CD8-positive, alpha-beta memory T cell (primary cell): ENCODE measurements at regions not wholly inside any gene's neighbourhood (a gene's known extent, or its start where the extent isn't known, plus 50 kb on each side); places are given as distances from the start of the nearest gene placed in this dataset.

ENCODE experiments used
- CTCF ChIA-PET: fragments of 350-600 bp; sonication (Branson Sonifier 250); formaldehyde crosslinking; loops from one replicate; lab custom pipeline; 2021; ENCODE audit warnings: antibody characterized with exemption; lab: Charles Lee
- POLR2A ChIA-PET: fragments of 350-600 bp; sonication (Branson Sonifier 250); formaldehyde crosslinking; loops from one replicate; lab custom pipeline; 2021; ENCODE audit warnings: antibody characterized with exemption; lab: Charles Lee
- DNase-seq, 5 donors: peaks; one replicate each; pipeline versions ENCODE4 v3.0.0 to v3.0.0-alpha.2; 2020 to 2022; ENCODE audit warnings: mixed read lengths in 1 of 5
- H3K27ac ChIP-seq: one replicate; pipeline ENCODE4 v1.7.0; 2013; ENCODE audit warnings: low read depth, mild to moderate bottlenecking, low read length, moderate library complexity
- H3K27me3 ChIP-seq: 2 replicates; pipeline ENCODE4 v1.7.0; 2013; ENCODE audit warnings: low read length, mild to moderate bottlenecking; ENCODE audit not compliant: insufficient read depth, poor library complexity, severe bottlenecking
- H3K36me3 ChIP-seq: 2 replicates; pipeline ENCODE4 v1.7.0; 2013; ENCODE audit warnings: mild to moderate bottlenecking, low read length, moderate library complexity; ENCODE audit not compliant: insufficient read depth
- H3K4me1 ChIP-seq: 2 replicates; pipeline ENCODE4 v1.7.0; 2013; ENCODE audit warnings: mild to moderate bottlenecking, low read length, moderate library complexity; ENCODE audit not compliant: insufficient read depth
- H3K4me3 ChIP-seq: 2 replicates; pipeline ENCODE4 v1.7.0; 2013; ENCODE audit warnings: mild to moderate bottlenecking, low read length
- H3K9me3 ChIP-seq: 2 replicates; pipeline ENCODE4 v1.7.0; 2013; ENCODE audit warnings: mild to moderate bottlenecking, low read length
- H3K27ac Mint-ChIP-seq, 8 donors: one replicate each; pipeline ENCODE4 v1.8.0; 2020 to 2021; ENCODE audit warnings: mixed read lengths in 8 of 8, mild to moderate bottlenecking in 6 of 8, inconsistent platforms in 3 of 8, moderate library complexity in 3 of 8
- H3K27me3 Mint-ChIP-seq, 2 donors: one replicate each; pipeline ENCODE4 v1.8.0; 2020 to 2021; ENCODE audit warnings: mixed read lengths in 2 of 2, mild to moderate bottlenecking in 1 of 2, moderate library complexity in 1 of 2
- H3K36me3 Mint-ChIP-seq, 3 donors: one replicate each; pipeline ENCODE4 v1.8.0; 2020 to 2021; ENCODE audit warnings: mixed read lengths in 3 of 3, inconsistent platforms in 1 of 3, mild to moderate bottlenecking in 1 of 3
- H3K4me1 Mint-ChIP-seq, 3 donors: one replicate each; pipeline ENCODE4 v1.8.0; 2020 to 2021; ENCODE audit warnings: mixed read lengths in 3 of 3, inconsistent platforms in 1 of 3, mild to moderate bottlenecking in 1 of 3
- H3K4me3 Mint-ChIP-seq, 7 donors: one replicate each; pipeline ENCODE4 v1.8.0; 2020 to 2021; ENCODE audit warnings: mixed read lengths in 7 of 7, mild to moderate bottlenecking in 6 of 7, moderate library complexity in 4 of 7, inconsistent platforms in 2 of 7
- H3K9me3 Mint-ChIP-seq, 5 donors: one replicate each; pipeline ENCODE4 v1.8.0; 2020 to 2022; ENCODE audit warnings: mixed read lengths in 5 of 5, mild to moderate bottlenecking in 3 of 5, moderate library complexity in 2 of 5, inconsistent platforms in 1 of 5

DNA sequence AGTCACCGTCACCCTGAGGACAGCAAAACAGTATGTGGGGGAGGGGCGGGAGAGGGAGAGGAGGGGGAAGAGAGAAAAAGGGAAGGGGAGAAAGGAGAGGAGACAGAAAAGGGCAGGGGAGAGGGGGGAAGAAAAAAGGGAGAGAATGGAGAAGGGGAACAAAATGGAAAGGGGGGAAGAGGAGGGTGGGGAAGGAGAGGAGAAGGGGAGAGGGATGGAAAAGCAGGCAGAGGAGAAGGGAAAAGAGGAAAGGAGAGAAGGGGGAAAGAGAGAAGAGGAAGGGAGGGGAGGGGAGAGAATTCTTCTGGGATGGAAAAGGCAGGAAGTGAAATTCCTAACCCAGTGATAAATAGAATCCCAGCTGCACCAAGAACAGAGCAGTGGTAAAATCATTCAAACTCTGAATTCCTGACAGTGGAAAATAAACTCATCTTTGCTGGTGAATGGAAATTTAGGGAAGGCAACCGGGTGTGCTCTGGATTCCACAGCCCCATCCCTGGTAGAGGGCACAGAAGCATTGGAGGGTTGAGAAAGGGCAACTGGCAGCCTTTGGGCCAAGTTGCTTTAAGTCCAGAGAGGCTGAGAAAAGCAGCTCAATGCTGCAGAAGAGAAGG is 244.2 kb downstream of the BCOR start:
- H3K27ac Mint-ChIP-seq: peak overlapping the region; percentile 89 to 99 (median 98)
- no peak overlapping the region for H3K27ac ChIP-seq
- peaks cover 1 to 4% (median 3%) of the 10 kb centered on the region in 3 donors for H3K36me3 Mint-ChIP-seq
- no peaks in the 10 kb centered on the region for H3K36me3 ChIP-seq
- H3K9me3 Mint-ChIP-seq: no peaks in the 10 kb centered on the region
- H3K4me3 ChIP-seq: no peak overlapping the region
- ChIA-PET CTCF (interaction anchor here (1.2 kb wide), 1 partner anchor 9 kb away, joined by 3 read pairs; no protein-coding TSS in a partner anchor), POLR2A (interaction anchor here (2.6 kb wide), 1 partner anchor 323 kb away, joined by 15 read pairs; no protein-coding TSS in a partner anchor)
- no peaks in the 10 kb centered on the region for H3K27me3 Mint-ChIP-seq
- DNase-seq: no peak
- H3K4me1 Mint-ChIP-seq: peaks cover 47 to 75% (median 67%) of the 10 kb centered on the region in 3 donors
- peaks cover 44% of the 10 kb centered on the region for H3K4me1 ChIP-seq
- no peaks in the 10 kb centered on the region for H3K27me3 ChIP-seq
- H3K4me3 Mint-ChIP-seq: peak overlapping the region; percentile 46 to 87 (median 76)
- no peaks in the 10 kb centered on the region for H3K9me3 ChIP-seq

DNA sequence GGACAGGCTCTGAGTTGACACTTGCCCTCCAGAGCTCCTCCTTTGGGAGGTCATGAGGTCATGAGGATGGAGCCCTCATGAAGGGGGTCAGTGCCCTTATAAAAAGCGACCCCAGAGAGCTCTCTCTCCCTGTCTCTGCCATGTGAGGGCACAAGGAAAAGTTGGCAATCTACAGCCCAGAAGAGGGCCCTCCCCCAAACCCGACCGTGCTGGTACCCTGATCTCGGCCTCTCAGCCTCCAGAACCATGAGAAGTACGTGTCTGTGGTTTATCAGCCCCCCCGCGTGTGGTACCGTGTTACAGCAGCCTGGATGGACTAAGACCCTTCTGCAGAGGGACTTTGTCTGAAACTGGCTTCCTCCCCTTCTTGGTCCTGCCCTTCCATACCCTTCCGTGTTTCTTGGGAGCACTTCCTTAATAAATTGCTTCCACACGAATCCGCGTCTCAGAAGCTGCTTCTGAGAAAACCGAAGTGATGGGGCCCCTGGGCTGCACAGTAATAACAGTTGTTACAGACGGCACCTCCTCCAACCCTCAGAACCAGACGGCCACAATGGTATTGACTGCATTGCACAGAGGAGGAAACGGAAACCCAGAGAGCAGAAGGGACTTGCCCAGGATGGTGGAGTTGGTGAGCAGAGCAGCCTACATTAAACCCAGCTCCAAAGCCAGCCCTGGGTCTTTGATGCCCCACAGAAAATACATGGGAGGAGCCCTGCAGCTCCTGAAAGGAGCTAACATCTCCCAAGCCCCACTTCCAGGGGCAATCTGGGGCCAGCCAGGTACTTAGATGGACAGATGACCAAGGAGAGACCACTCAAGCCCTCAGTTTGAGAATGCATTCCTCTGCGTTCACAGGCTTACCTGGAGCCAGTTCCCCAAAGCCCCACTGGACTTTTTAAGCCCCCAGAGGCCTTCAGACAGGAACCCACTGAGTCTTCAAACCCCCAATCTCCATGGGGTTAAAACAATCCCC is 242.7 kb downstream of the BCOR start:
- Mint-ChIP-seq H3K4me1 (peaks cover 48 to 82% (median 73%) of the 10 kb centered on the region in 3 donors), H3K4me3 (peak overlapping the region; percentile 14 to 89 (median 84)), H3K27ac (peak overlapping the region; percentile 91 to 99 (median 98)), H3K9me3 (no peaks in the 10 kb centered on the region), H3K36me3 (peaks cover 0 to under 1% (median 0%) of the 10 kb centered on the region in 3 donors), H3K27me3 (no peaks in the 10 kb centered on the region)
- Histone ChIP-seq H3K4me1 (peaks cover 47% of the 10 kb centered on the region), H3K36me3 (no peaks in the 10 kb centered on the region), H3K27ac (peak overlapping the region; percentile 96), H3K27me3 (no peaks in the 10 kb centered on the region), H3K4me3 (peak overlapping the region; percentile 71), H3K9me3 (no peaks in the 10 kb centered on the region)
- peak; percentile 62 to 89 (median 76) for DNase-seq
- POLR2A ChIA-PET: interaction anchor here (0.7 to 2.6 kb wide), 8 partner anchors 15 to 322 kb away, joined by 3 to 15 read pairs (median 4); partner anchors contain the start of gene BCOR
- CTCF ChIA-PET: interaction anchor here (0.7 to 1.2 kb wide), 4 partner anchors 10 to 41 kb away, joined by 3 to 4 read pairs (median 3); no protein-coding TSS in a partner anchor

DNA sequence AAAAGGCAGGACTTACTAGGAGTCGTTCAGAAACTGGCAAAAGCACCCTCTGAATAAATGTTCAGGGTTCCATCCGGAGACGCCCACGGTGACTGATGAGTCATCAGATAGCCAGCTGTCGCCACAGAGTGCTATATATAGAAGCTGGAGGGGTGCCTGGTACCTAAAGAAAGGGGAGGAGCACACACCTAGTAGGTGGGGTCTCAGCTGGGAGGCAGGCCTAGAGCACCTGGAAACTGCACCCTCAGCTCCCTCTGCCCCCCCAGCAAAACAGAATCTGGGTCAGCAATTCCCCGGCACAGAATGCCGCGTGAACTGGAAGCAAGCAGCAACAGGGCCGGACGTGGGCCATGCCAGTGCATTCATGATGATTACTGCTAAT is 242.0 kb downstream of the BCOR start:
- ChIA-PET POLR2A (interaction anchor here (1.3 to 2.6 kb wide), 6 partner anchors 15 to 321 kb away, joined by 3 to 15 read pairs (median 6); partner anchors contain the start of gene BCOR), CTCF (interaction anchor here (1.2 kb wide), 1 partner anchor 11 kb away, joined by 3 read pairs; no protein-coding TSS in a partner anchor)
- H3K4me1 ChIP-seq: peaks cover 51% of the 10 kb centered on the region
- Mint-ChIP-seq H3K9me3 (no peaks in the 10 kb centered on the region), H3K27ac (peak overlapping the region; percentile 91 to 99 (median 98)), H3K27me3 (no peaks in the 10 kb centered on the region), H3K4me3 (peak overlapping the region; percentile 14 to 89 (median 84)), H3K36me3 (no peaks in the 10 kb centered on the region), H3K4me1 (peaks cover 49 to 82% (median 73%) of the 10 kb centered on the region in 3 donors)
- H3K9me3 ChIP-seq: no peaks in the 10 kb centered on the region
- DNase-seq: peak; percentile 51 to 90 (median 68)
- H3K27ac ChIP-seq: peak overlapping the region; percentile 96
- peak overlapping the region; percentile 71 for H3K4me3 ChIP-seq
- H3K27me3 ChIP-seq: no peaks in the 10 kb centered on the region
- no peaks in the 10 kb centered on the region for H3K36me3 ChIP-seq

DNA sequence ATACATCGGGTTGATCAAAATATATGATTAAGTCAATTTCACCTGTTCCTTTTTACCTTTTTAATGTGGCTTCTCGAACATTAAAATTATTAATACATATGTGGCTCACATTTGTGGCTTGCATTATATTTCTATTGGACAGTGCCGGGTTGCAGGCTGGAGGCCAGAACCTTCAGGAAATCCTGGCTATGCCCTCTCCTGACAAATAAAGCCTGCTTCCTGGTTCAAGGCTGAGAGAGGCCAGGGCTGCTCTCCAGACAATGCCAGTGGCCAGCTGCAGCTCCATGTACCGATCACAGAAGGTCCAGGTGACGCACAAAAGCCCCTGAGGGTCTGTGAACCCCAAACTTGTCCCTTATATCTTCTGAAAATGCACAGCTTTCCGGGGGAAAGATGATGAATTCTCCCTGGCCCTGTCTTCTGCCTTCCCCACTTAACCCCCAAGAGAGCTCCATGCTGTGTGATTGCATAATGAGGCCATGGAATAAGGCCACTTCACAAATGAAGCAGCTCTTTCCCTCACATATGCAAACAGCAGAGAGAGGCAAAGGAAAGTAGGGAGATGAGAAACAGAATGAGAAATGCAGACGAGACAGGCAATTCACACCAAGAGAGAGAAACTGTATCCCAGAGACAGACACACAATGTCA is 241.2 kb downstream of the BCOR start:
- Mint-ChIP-seq H3K4me3 (peak overlapping the region in 3 of 7 donors; percentile 23 to 88 (median 82)), H3K9me3 (no peaks in the 10 kb centered on the region), H3K36me3 (no peaks in the 10 kb centered on the region), H3K27me3 (no peaks in the 10 kb centered on the region), H3K4me1 (peaks cover 47 to 80% (median 69%) of the 10 kb centered on the region in 3 donors), H3K27ac (peak overlapping the region in 7 of 8 donors; percentile 76 to 99 (median 98))
- Histone ChIP-seq H3K4me1 (peaks cover 44% of the 10 kb centered on the region), H3K36me3 (no peaks in the 10 kb centered on the region), H3K27me3 (no peaks in the 10 kb centered on the region), H3K27ac (no peak overlapping the region), H3K4me3 (no peak overlapping the region), H3K9me3 (no peaks in the 10 kb centered on the region)
- ChIA-PET CTCF (no interaction called here), POLR2A (no interaction called here)
- no peak for DNase-seq

DNA sequence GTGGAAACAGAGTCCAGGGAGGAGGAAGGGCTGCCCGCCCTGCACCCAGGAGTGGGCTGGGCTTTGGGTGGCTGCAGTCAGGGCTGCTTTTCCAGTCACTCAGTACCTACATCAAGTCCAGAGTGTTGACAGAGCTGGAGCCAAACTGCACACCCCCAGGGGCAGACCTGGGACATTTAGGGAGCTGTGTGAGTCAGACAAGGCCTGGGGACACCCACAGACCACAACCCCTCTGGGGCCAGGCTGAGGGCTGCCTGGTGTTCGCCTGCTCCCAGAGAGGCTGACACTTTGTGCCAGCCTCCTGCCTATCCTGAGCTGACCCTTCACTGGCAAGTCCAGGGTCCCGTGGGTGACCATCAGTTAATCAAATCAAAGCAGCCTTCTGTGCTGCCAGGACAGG is 240.0 kb downstream of the BCOR start:
- Mint-ChIP-seq H3K36me3 (no peaks in the 10 kb centered on the region), H3K27me3 (no peaks in the 10 kb centered on the region), H3K27ac (peak overlapping the region in 2 of 8 donors; percentile 35 to 36), H3K4me1 (peaks cover 45 to 73% (median 58%) of the 10 kb centered on the region in 3 donors), H3K4me3 (no peak overlapping the region), H3K9me3 (no peaks in the 10 kb centered on the region)
- ChIA-PET POLR2A (no interaction called here), CTCF (no interaction called here)
- Histone ChIP-seq H3K4me1 (peaks cover 41% of the 10 kb centered on the region), H3K27ac (no peak overlapping the region), H3K4me3 (no peak overlapping the region), H3K9me3 (no peaks in the 10 kb centered on the region), H3K27me3 (no peaks in the 10 kb centered on the region), H3K36me3 (no peaks in the 10 kb centered on the region)
- no peak for DNase-seq

DNA sequence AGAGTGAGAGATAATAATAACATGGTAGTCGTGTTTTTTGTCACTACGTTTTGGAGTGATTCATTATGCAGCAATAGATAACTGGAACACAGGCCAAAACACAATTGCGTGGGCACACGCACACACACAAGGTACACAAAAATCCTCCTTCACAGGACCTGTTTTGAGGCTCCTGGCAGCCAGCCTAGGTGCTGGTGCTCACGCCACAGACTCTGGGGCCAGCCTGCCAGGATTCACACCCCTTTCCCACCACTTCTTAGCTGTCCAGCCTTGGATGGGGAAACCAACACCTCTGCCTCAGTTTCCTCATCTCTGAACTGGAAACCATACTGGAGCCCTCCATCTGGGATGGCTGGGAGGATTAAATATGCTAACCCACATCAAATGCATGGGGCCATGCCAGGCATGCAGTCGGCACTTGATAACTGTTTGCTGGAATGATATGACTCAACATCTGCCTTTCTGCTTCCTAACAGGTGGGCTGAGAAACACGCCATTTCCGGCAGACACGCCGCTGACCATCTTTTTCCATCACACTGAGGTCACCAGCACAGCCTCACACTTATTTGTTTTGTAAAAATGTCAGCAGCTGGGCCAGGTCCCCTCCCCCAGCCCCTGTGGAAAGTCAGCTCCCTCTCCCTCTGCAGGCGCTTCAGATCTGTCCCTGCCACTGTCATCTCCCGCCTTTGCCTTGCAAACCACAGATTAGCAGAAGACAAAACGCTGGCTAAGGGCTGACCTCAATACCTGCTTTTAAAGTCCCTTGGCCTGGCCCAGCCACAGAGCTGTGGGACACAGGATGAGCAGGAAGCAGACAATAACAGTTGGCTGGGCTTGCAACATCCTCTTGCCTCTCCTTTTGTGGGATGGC is 237.5 kb downstream of the BCOR start:
- no peaks in the 10 kb centered on the region for H3K36me3 ChIP-seq
- no peaks in the 10 kb centered on the region for H3K27me3 ChIP-seq
- Mint-ChIP-seq H3K4me3 (peak overlapping the region in 6 of 7 donors; percentile 8 to 80 (median 67)), H3K27me3 (no peaks in the 10 kb centered on the region), H3K4me1 (peaks cover 28 to 52% (median 41%) of the 10 kb centered on the region in 3 donors), H3K9me3 (peaks cover 0 to 1% (median 0%) of the 10 kb centered on the region in 5 donors), H3K27ac (peak overlapping the region; percentile 11 to 94 (median 72)), H3K36me3 (no peaks in the 10 kb centered on the region)
- peak in 4 of 5 donors; percentile 49 to 89 (median 58) for DNase-seq
- ChIA-PET POLR2A (no interaction called here), CTCF (no interaction called here)
- peak overlapping the region; percentile 24 for H3K27ac ChIP-seq
- peaks cover 26% of the 10 kb centered on the region for H3K4me1 ChIP-seq
- no peaks in the 10 kb centered on the region for H3K9me3 ChIP-seq
- H3K4me3 ChIP-seq: no peak overlapping the region

DNA sequence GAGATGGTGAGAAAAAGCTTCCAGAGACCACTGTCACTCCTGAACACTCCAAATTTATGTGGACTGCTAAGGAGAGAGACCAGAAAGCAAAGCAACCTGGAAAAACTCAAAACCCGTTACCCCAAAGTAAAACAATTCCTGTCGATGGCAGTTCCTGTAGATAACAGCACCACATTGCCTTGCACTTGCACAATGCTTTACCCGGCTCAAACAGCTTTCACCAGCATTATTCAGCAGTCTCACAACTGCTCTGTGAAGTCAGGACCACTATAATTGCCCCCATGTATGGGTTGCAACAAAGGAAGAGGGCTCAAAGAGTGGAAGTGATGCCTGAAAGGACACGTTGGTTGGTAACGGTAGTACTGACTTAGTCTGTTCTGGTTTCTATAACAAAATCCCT is 234.8 kb downstream of the BCOR start:
- no peak overlapping the region for H3K27ac Mint-ChIP-seq
- H3K36me3 Mint-ChIP-seq: no peaks in the 10 kb centered on the region
- peaks cover 17 to 31% (median 18%) of the 10 kb centered on the region in 3 donors for H3K4me1 Mint-ChIP-seq
- Histone ChIP-seq H3K27me3 (no peaks in the 10 kb centered on the region), H3K36me3 (no peaks in the 10 kb centered on the region), H3K4me1 (peaks cover 11% of the 10 kb centered on the region), H3K9me3 (no peaks in the 10 kb centered on the region), H3K4me3 (no peak overlapping the region), H3K27ac (no peak overlapping the region)
- CTCF ChIA-PET: no interaction called here
- H3K9me3 Mint-ChIP-seq: peaks cover 0 to 1% (median 0%) of the 10 kb centered on the region in 5 donors
- no peak overlapping the region for H3K4me3 Mint-ChIP-seq
- DNase-seq: no peak
- H3K27me3 Mint-ChIP-seq: peaks cover 0 to 1% of the 10 kb centered on the region in 2 donors
- POLR2A ChIA-PET: no interaction called here
